ENCODE measurements at regions not wholly inside any gene's neighbourhood (a gene's known extent, or its start where the extent isn't known, plus 50 kb on each side); places are given as distances from the start of the nearest gene placed in this dataset.

GRCh38 chr21:19123053-19123452 is 719.5 kb upstream of the TMPRSS15 start:
- TF ChIP-seq POLR2AphosphoS5 (IDR thresholded peaks at IDR 0.05) (no peak), EP300 (IDR thresholded peaks at IDR 0.05) (no peak), POLR2A (IDR thresholded peaks at IDR 0.05) (no peak), CTCF (IDR thresholded peaks at IDR 0.05) (no peak)
- no peaks in the 10 kb centered on the region for H3K27me3 ChIP-seq
- no peaks in the 10 kb centered on the region for H3K9me3 ChIP-seq
- no peak overlapping the region for H3K27ac ChIP-seq
- DNase-seq, result no peak
- no peaks in the 10 kb centered on the region for H3K36me3 ChIP-seq
- 92 to 93% methylated on average over 5 of the region's 5 CpGs for WGBS, 2 donors
- no peak for ATAC-seq (ENCODE audit: low FRiP score in 2 of 2)
- H3K4me3 ChIP-seq, result no peak overlapping the region
- no peaks in the 10 kb centered on the region for H3K4me1 ChIP-seq

- ATAC-seq (ENCODE audit: low FRiP score in 2 of 2) (no peak), DNase-seq (no peak)
- WGBS, 2 donors, result 67 to 86% methylated on average over 2 of the region's 2 CpGs
- Histone ChIP-seq H3K4me1 (no peaks in the 10 kb centered on the region), H3K27me3 (no peaks in the 10 kb centered on the region), H3K27ac (no peak overlapping the region), H3K36me3 (no peaks in the 10 kb centered on the region), H3K4me3 (no peak overlapping the region), H3K9me3 (no peaks in the 10 kb centered on the region)
- TF ChIP-seq EP300 (IDR thresholded peaks at IDR 0.05) (no peak), CTCF (IDR thresholded peaks at IDR 0.05) (no peak), POLR2AphosphoS5 (IDR thresholded peaks at IDR 0.05) (no peak), POLR2A (IDR thresholded peaks at IDR 0.05) (no peak)
Observed at GRCh38 chr21:19123525-19123924, 719.9 kb upstream of the TMPRSS15 start.

- Histone ChIP-seq H3K9me3 (no peaks in the 10 kb centered on the region), H3K4me1 (no peaks in the 10 kb centered on the region), H3K36me3 (no peaks in the 10 kb centered on the region), H3K27me3 (no peaks in the 10 kb centered on the region), H3K4me3 (no peak overlapping the region), H3K27ac (no peak overlapping the region)
- no peak for ATAC-seq (ENCODE audit: low FRiP score in 2 of 2)
- DNase-seq, result no peak
- TF ChIP-seq EP300 (IDR thresholded peaks at IDR 0.05), result no peak
- no peak for TF ChIP-seq POLR2AphosphoS5 (IDR thresholded peaks at IDR 0.05)
- no peak for TF ChIP-seq POLR2A (IDR thresholded peaks at IDR 0.05)
- TF ChIP-seq CTCF (IDR thresholded peaks at IDR 0.05), result no peak
Observed at GRCh38 chr21:19124691-19125090, 721.1 kb upstream of the TMPRSS15 start.

- no peak for ATAC-seq (ENCODE audit: low FRiP score in 2 of 2)
- no peaks in the 10 kb centered on the region for H3K9me3 ChIP-seq
- no peaks in the 10 kb centered on the region for H3K4me1 ChIP-seq
- H3K4me3 ChIP-seq, result no peak overlapping the region
- no peak overlapping the region for H3K27ac ChIP-seq
- TF ChIP-seq CTCF (IDR thresholded peaks at IDR 0.05) (no peak), POLR2A (IDR thresholded peaks at IDR 0.05) (no peak), EP300 (IDR thresholded peaks at IDR 0.05) (no peak), POLR2AphosphoS5 (IDR thresholded peaks at IDR 0.05) (no peak)
- 55 to 77% methylated on average over 6 of the region's 6 CpGs for WGBS, 2 donors
- no peaks in the 10 kb centered on the region for H3K27me3 ChIP-seq
- H3K36me3 ChIP-seq, result no peaks in the 10 kb centered on the region
- DNase-seq, result no peak
Observed at GRCh38 chr21:19130379-19131028, 726.9 kb upstream of the TMPRSS15 start.

- ATAC-seq (ENCODE audit: low FRiP score in 2 of 2), result no peak
- Histone ChIP-seq H3K27ac (no peak overlapping the region), H3K4me3 (no peak overlapping the region), H3K36me3 (no peaks in the 10 kb centered on the region), H3K9me3 (no peaks in the 10 kb centered on the region), H3K4me1 (no peaks in the 10 kb centered on the region), H3K27me3 (no peaks in the 10 kb centered on the region)
- DNase-seq, result no peak
- 42 to 50% methylated on average over 2 of the region's 2 CpGs for WGBS, 2 donors
- TF ChIP-seq EP300 (IDR thresholded peaks at IDR 0.05) (no peak), POLR2AphosphoS5 (IDR thresholded peaks at IDR 0.05) (no peak), POLR2A (IDR thresholded peaks at IDR 0.05) (no peak), CTCF (IDR thresholded peaks at IDR 0.05) (no peak)
Observed at GRCh38 chr21:19141511-19141910, 737.9 kb upstream of the TMPRSS15 start.
